Esophagus squamous epithelium (tissue), 4 donors: ENCODE measurements at regions not wholly inside any gene's neighbourhood (a gene's known extent, or its start where the extent isn't known, plus 50 kb on each side); places are given as distances from the start of the nearest gene placed in this dataset.

ENCODE experiments used
- POLR2A ChIP-seq, 4 donors: fragments of 450-650 bp; IDR thresholded peaks; one replicate each; pipeline ENCODE4 v1.6.1; 2017; ENCODE audit warnings: antibody characterized with exemption in 4 of 4, mild to moderate bottlenecking in 4 of 4, moderate library complexity in 3 of 4
- TF ChIP-seq, protein P1 (sequence below), 6 experiments: fragments of 450-650 bp in 4 of 6; fragments of 200-600 bp in 2 of 6; sonication (generic) in 2 of 6; IDR thresholded peaks; one replicate each; pipeline ENCODE4 v1.5.1; 2016 to 2019; ENCODE audit warnings: antibody characterized with exemption in 6 of 6, mild to moderate bottlenecking in 4 of 6, moderate library complexity in 4 of 6

DNA sequence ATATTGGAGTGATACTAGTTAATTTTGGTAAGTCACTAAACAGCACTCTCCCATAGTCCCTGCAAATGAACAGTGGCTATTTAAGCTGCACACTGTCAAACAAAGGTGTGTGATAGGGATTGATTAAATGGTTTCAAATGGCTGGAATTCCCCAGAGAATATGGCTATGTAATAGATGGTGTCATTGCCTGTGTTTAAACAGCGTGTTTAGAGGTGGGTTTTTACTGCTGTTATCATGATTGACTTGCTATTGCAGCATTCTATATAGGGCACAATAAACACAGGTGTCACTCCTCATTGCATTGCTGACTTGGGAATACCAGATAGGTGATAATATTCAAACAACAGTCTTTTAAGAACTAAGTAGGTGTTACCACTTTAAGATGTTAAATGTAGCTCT lies 171.7 kb upstream of the MAN1A1 start:
- TF ChIP-seq, protein P1, sequence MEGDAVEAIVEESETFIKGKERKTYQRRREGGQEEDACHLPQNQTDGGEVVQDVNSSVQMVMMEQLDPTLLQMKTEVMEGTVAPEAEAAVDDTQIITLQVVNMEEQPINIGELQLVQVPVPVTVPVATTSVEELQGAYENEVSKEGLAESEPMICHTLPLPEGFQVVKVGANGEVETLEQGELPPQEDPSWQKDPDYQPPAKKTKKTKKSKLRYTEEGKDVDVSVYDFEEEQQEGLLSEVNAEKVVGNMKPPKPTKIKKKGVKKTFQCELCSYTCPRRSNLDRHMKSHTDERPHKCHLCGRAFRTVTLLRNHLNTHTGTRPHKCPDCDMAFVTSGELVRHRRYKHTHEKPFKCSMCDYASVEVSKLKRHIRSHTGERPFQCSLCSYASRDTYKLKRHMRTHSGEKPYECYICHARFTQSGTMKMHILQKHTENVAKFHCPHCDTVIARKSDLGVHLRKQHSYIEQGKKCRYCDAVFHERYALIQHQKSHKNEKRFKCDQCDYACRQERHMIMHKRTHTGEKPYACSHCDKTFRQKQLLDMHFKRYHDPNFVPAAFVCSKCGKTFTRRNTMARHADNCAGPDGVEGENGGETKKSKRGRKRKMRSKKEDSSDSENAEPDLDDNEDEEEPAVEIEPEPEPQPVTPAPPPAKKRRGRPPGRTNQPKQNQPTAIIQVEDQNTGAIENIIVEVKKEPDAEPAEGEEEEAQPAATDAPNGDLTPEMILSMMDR (IDR thresholded peaks at IDR 0.05), result no peak
- no peak for TF ChIP-seq POLR2A (IDR thresholded peaks at IDR 0.05)
